GM12878 (cell line): ENCODE measurements at regions not wholly inside any gene's neighbourhood (a gene's known extent, or its start where the extent isn't known, plus 50 kb on each side); places are given as distances from the start of the nearest gene placed in this dataset.

Experiments used
- ATAC-seq: fragments of 200-7000 bp; cut with Tn5 transposase; 3 replicates; pipeline ENCODE4 v1.9.1; 2020; ENCODE audit warnings: mild to moderate bottlenecking, moderate library complexity
- BruUV-seq: library from RNA; stranded (reverse); fragments of 400-500 nt; replicated peaks from 2 replicates; lab custom pipeline; 2021; lab: Mats Ljungman, UMichigan
- CTCF ChIA-PET: fragments of 300-600 bp; sonication (Branson Sonifier 250); formaldehyde crosslinking; extraction: SDS; loops from one replicate; lab custom pipeline; 2021; ENCODE audit warnings: inconsistent platforms; lab: Yijun Ruan, JAX
- POLR2A ChIA-PET: fragments of 350-600 bp; formaldehyde crosslinking; extraction: SDS; loops from one replicate; lab custom pipeline; 2021; ENCODE audit warnings: inconsistent platforms; lab: Charles Lee
- RAD21 ChIA-PET: fragments of 300-600 bp; sonication (Branson Sonifier 250); formaldehyde crosslinking; loops from one replicate; lab custom pipeline; 2023; ENCODE audit warnings: antibody characterized with exemption; ENCODE audit not compliant: unreplicated experiment; lab: Charles Lee
- SMC1A ChIA-PET: fragments of 300-600 bp; sonication (Branson Sonifier 250); formaldehyde crosslinking; loops from one replicate; lab custom pipeline; 2023; ENCODE audit not compliant: unreplicated experiment, uncharacterized antibody; lab: Charles Lee
- DNase-seq: peaks from one replicate; pipeline ENCODE4 v3.0.0-alpha.2; 2011; ENCODE audit warnings: low read depth, low spot score
- FAIRE-seq: peaks from 3 replicates; lab custom pipeline; 2011; peaks lifted over from hg19 to GRCh38; lab: Jason Lieb, UNC
- H2AFZ ChIP-seq: 2 replicates; pipeline ENCODE4 v1.6.0; 2011; ENCODE audit warnings: low read depth, low read length, control low read depth; ENCODE audit not compliant: control insufficient read depth
- H3K27ac ChIP-seq: 2 replicates; pipeline ENCODE4 v1.5.1; 2011; ENCODE audit warnings: control low read depth; ENCODE audit not compliant: control insufficient read depth, insufficient read depth
- H3K27me3 ChIP-seq, 2 experiments: replicated peaks in 1 of 2; 2 replicates each; pipeline versions ENCODE4 v1.6.0 to v1.6.1; 2011; ENCODE audit warnings: low read length in 1 of 2; ENCODE audit not compliant: control insufficient read depth in 2 of 2, insufficient read depth in 2 of 2
- H3K36me3 ChIP-seq, 2 experiments: 2 replicates each; pipeline ENCODE4 v1.5.1; 2011; ENCODE audit warnings: low read length in 1 of 2; ENCODE audit not compliant: control insufficient read depth in 2 of 2, insufficient read depth in 2 of 2
- H3K4me1 ChIP-seq: 2 replicates; pipeline ENCODE4 v1.6.1; 2011; ENCODE audit warnings: mild to moderate bottlenecking, low read length, moderate library complexity, mixed read lengths; ENCODE audit not compliant: control insufficient read depth, insufficient read depth
- H3K4me2 ChIP-seq: 2 replicates; pipeline ENCODE4 v1.6.0; 2011; ENCODE audit warnings: control low read depth; ENCODE audit not compliant: control insufficient read depth, insufficient read depth
- H3K4me3 ChIP-seq: fragments of 200-600 bp; sonication (generic); 2 replicates; pipeline ENCODE4 v1.5.1; 2016
- H3K79me2 ChIP-seq: 2 replicates; pipeline ENCODE4 v1.6.0; 2011; ENCODE audit warnings: low read length; ENCODE audit not compliant: control insufficient read depth, insufficient read depth
- H3K9ac ChIP-seq: 2 replicates; pipeline ENCODE4 v1.8.0; 2011; ENCODE audit warnings: low read length, control low read depth, mixed read lengths; ENCODE audit not compliant: control insufficient read depth, insufficient read depth
- H3K9me3 ChIP-seq: replicated peaks from 3 replicates; pipeline ENCODE4 v1.5.1; 2011; ENCODE audit warnings: mild to moderate bottlenecking, low read length; ENCODE audit not compliant: control insufficient read depth, insufficient read depth
- H4K20me1 ChIP-seq: 2 replicates; pipeline ENCODE4 v1.6.0; 2011; ENCODE audit not compliant: control insufficient read depth, insufficient read depth
- E2F4 ChIP-seq: IDR thresholded peaks from 2 replicates; pipeline ENCODE4 v1.6.1; 2012; ENCODE audit warnings: low read depth, low read length, improper control_type of control experiment
- POLR2AphosphoS5 ChIP-seq: IDR thresholded peaks from 2 replicates; pipeline ENCODE4 v1.6.1; 2011; ENCODE audit warnings: mild to moderate bottlenecking, low read length, inconsistent platforms
- RB1 ChIP-seq: fragments of 450-650 bp; formaldehyde crosslinking; IDR thresholded peaks from 2 replicates; pipeline ENCODE4 v1.6.1; 2017; ENCODE audit warnings: mild to moderate bottlenecking, borderline replicate concordance
- RBBP5 ChIP-seq: fragments of 200-600 bp; sonication (generic); conservative IDR thresholded peaks from 2 replicates; pipeline ENCODE4 v1.6.1; 2016
- SUPT20H ChIP-seq: IDR thresholded peaks from 2 replicates; pipeline ENCODE4 v1.6.1; 2011; ENCODE audit warnings: low read depth, mild to moderate bottlenecking, low read length, moderate library complexity, borderline replicate concordance; ENCODE audit not compliant: control insufficient read depth
- TARDBP ChIP-seq: IDR thresholded peaks from 2 replicates; pipeline ENCODE4 v1.6.1; 2016; ENCODE audit warnings: borderline replicate concordance
- WGBS: methylation state at CpG from one replicate; pipeline ENCODE4 v1.1.6; 2016; ENCODE audit warnings: low lambda C conversion rate; ENCODE audit not compliant: insufficient replicate concordance, insufficient coverage; ENCODE audit errors: missing lambda C conversion rate; 5-methylcytosine and 5-hydroxymethylcytosine counted together
- in situ Hi-C: fragments of 300-500 bp; cut with MboI; formaldehyde crosslinking; loops from 9 replicates; pipeline ENCODE4 v1.14.3; 2018; ENCODE audit warnings: mixed read lengths
- intact Hi-C: fragments of 100-400 bp; cut with micrococcal nuclease; formaldehyde crosslinking; loops from one replicate; pipeline ENCODE4 v1.14.2; 2022; ENCODE audit not compliant: unreplicated experiment
- TF ChIP-seq, protein P1 (sequence below): IDR thresholded peaks from 2 replicates; pipeline ENCODE4 v1.6.1; 2012; ENCODE audit warnings: low read depth, low read length, improper control_type of control experiment

DNA sequence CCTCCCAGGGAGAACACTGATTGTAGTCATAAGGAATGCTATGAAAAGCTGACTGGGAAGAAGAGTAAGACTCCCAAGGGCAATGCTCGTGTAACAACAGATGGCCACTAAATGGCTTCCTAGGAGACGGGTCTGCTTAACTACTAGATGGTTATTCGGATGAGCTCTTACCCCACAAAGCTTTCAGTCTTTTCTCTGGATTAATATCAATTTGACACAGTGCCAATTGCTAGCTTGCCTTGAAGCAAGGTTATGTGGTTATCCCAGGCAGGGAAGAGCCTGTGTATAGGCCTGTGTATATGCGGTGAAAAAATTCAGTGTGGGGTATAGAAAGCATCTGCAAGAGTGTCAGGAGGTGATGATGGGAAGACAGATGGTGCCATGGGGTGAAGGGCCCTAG, 86.4 kb upstream of the NOX3 start:
- Histone ChIP-seq H3K27ac (no peak overlapping the region), H3K4me1 (no peaks in the 10 kb centered on the region), H3K4me3 (no peak overlapping the region), H3K27me3 (0 out of 4 replicates have a peak, but pooled peaks cover 0 to 2% of the 10 kb centered on the region in 2 experiments), H3K79me2 (no peaks in the 10 kb centered on the region), H3K4me2 (no peak overlapping the region), H2AFZ (no peak overlapping the region), H3K36me3 (no peaks in the 10 kb centered on the region), H3K9ac (no peak overlapping the region), H4K20me1 (no peaks in the 10 kb centered on the region), H3K9me3 (no peaks in the 10 kb centered on the region)
- intact Hi-C loops, result no loop called here
- 84% methylated on average over 4 of the region's 4 CpGs for WGBS
- FAIRE-seq, result no peak
- no peak for ATAC-seq
- no TSS peak for BruUV-seq
- TF ChIP-seq POLR2AphosphoS5, result no peak
- TF ChIP-seq TARDBP, result no peak
- TF ChIP-seq RBBP5, result no peak
- no peak for TF ChIP-seq E2F4
- TF ChIP-seq, protein P1, sequence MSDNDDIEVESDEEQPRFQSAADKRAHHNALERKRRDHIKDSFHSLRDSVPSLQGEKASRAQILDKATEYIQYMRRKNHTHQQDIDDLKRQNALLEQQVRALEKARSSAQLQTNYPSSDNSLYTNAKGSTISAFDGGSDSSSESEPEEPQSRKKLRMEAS, result no peak
- no peak for TF ChIP-seq RB1
- TF ChIP-seq SUPT20H, result no peak
- no peak for DNase-seq
- ChIA-PET CTCF (interaction anchor here (0.6 to 2.1 kb wide), 2 partner anchors 13 to 214 kb away, joined by 4 to 8 read pairs; no protein-coding TSS in a partner anchor), SMC1A (no interaction called here), POLR2A (no interaction called here), RAD21 (no interaction called here)
- in situ Hi-C loops, result no loop called here
